ENCODE measurements at regions not wholly inside any gene's neighbourhood (a gene's known extent, or its start where the extent isn't known, plus 50 kb on each side); places are given as distances from the start of the nearest gene placed in this dataset.
"Not testable (repeated sequence)": the region's sequence is repeated elsewhere in the genome, so short reads cannot be mapped to it uniquely, and the experiment has no call there.

DNA sequence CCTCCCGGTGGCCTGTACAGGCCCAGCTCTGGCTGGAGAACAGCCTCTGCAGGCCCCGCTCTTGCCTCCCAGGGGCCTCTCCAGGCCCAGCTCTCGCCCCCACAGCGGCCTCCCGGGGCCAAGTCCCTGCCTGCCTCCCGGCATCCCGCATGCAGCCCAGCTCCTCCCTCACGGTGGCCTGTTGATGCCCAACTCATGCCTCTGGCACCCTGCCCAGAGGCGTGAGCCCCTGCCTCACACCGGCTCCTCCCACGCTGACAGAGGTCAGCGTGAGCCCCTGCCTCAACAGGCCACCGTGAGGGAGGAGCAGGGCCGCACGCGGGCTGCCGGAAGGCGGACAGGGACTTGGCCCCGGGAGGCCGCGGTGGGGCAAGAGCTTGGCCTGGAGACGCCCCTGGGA, 157.0 kb upstream of the CDK13 start:
- not testable (repeated sequence) for H3K9ac ChIP-seq (ENCODE audit: low read length in 5 of 5); H3K4me1 ChIP-seq (ENCODE audit: control insufficient read depth in 5 of 5, insufficient read depth in 5 of 5, low read length in 5 of 5); H3K9me3 ChIP-seq (ENCODE audit: control insufficient read depth in 5 of 5, low read length in 5 of 5); H3K27me3 ChIP-seq (ENCODE audit: control insufficient read depth in 5 of 5, insufficient read depth in 4 of 5, low read length in 5 of 5); H3K27ac ChIP-seq (ENCODE audit: low read depth, low read length); H3K4me3 ChIP-seq (ENCODE audit: low read depth in 1 of 5, low read length in 5 of 5)
- H3K36me3 ChIP-seq (ENCODE audit: control insufficient read depth in 5 of 5, insufficient read depth in 5 of 5, low read length in 5 of 5), result peaks cover 0 to 12% (median 4%) of the 10 kb centered on the region in 5 donors

DNA sequence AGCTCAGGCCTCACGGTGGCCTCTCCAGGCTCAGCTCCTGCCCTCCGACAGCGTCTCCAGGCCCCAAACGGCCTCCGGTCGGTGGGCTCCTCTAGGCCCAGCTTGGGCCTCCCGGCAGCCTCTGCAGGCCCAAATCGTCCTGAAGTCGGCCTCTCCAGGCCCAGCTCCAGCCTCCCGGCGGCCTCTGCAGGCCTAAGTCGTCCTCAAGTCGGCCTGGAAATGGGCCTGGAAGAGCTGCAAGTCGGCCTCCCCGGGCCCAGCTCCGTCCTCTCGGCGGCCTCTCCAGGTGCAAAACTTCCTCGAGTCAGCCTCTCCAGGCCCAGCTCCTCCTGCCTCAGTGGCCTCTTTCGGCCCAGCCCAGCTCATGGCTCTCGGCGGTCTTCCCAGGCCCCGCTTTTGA, 156.2 kb upstream of the CDK13 start:
- not testable (repeated sequence) for H3K9me3 ChIP-seq (ENCODE audit: control insufficient read depth in 5 of 5, low read length in 5 of 5); H3K27ac ChIP-seq (ENCODE audit: low read depth, low read length); H3K4me1 ChIP-seq (ENCODE audit: control insufficient read depth in 5 of 5, insufficient read depth in 5 of 5, low read length in 5 of 5); H3K27me3 ChIP-seq (ENCODE audit: control insufficient read depth in 5 of 5, insufficient read depth in 4 of 5, low read length in 5 of 5); H3K9ac ChIP-seq (ENCODE audit: low read length in 5 of 5); H3K4me3 ChIP-seq (ENCODE audit: low read depth in 1 of 5, low read length in 5 of 5)
- peaks cover 0 to 12% (median 4%) of the 10 kb centered on the region in 5 donors for H3K36me3 ChIP-seq (ENCODE audit: control insufficient read depth in 5 of 5, insufficient read depth in 5 of 5, low read length in 5 of 5)

DNA sequence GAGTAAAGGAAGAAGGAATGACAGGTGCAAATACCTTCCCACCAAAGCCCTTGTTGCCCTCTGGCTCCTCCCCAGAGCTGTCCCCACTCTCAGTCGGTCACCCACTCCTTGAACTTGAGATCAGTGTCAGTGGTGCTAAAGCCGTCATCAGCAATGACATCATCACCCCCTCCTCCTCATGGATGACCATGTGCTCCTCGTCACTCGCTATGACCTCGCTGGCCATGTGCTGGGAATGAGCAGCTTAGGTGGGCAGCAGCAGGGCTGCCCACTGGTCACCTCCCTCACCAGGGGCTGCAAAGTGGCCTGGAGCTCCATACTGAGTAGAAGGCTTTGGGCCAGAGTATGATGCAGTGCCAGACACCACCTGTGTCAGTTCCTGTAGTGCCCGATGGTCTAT, 153.1 kb upstream of the CDK13 start:
- not testable (repeated sequence) for H3K27ac ChIP-seq (ENCODE audit: low read depth, low read length); H3K4me1 ChIP-seq (ENCODE audit: control insufficient read depth in 5 of 5, insufficient read depth in 5 of 5, low read length in 5 of 5); H3K4me3 ChIP-seq (ENCODE audit: low read depth in 1 of 5, low read length in 5 of 5); H3K9ac ChIP-seq (ENCODE audit: low read length in 5 of 5); H3K9me3 ChIP-seq (ENCODE audit: control insufficient read depth in 5 of 5, low read length in 5 of 5); H3K27me3 ChIP-seq (ENCODE audit: control insufficient read depth in 5 of 5, insufficient read depth in 4 of 5, low read length in 5 of 5); H3K36me3 ChIP-seq (ENCODE audit: control insufficient read depth in 5 of 5, insufficient read depth in 5 of 5, low read length in 5 of 5)

- H3K36me3 ChIP-seq (ENCODE audit: control insufficient read depth in 5 of 5, insufficient read depth in 5 of 5, low read length in 5 of 5); H3K4me1 ChIP-seq (ENCODE audit: control insufficient read depth in 5 of 5, insufficient read depth in 5 of 5, low read length in 5 of 5); H3K27ac ChIP-seq (ENCODE audit: low read depth, low read length); H3K9me3 ChIP-seq (ENCODE audit: control insufficient read depth in 5 of 5, low read length in 5 of 5); H3K9ac ChIP-seq (ENCODE audit: low read length in 5 of 5); H3K4me3 ChIP-seq (ENCODE audit: low read depth in 1 of 5, low read length in 5 of 5); H3K27me3 ChIP-seq (ENCODE audit: control insufficient read depth in 5 of 5, insufficient read depth in 4 of 5, low read length in 5 of 5): not testable (repeated sequence)
Observed at GRCh38 chr7:39798077-39798476, 152.0 kb upstream of the CDK13 start.

GRCh38 chr7:39808796-39809481, 141.1 kb upstream of the CDK13 start:
- Histone ChIP-seq H3K27me3 (ENCODE audit: control insufficient read depth in 5 of 5, insufficient read depth in 4 of 5, low read length in 5 of 5) (no peaks in the 10 kb centered on the region), H3K4me1 (ENCODE audit: control insufficient read depth in 5 of 5, insufficient read depth in 5 of 5, low read length in 5 of 5) (peaks cover 0 to 10% (median 3%) of the 10 kb centered on the region in 5 donors), H3K9ac (ENCODE audit: low read length in 5 of 5) (no peak overlapping the region), H3K27ac (ENCODE audit: low read depth, low read length) (no peak overlapping the region), H3K4me3 (ENCODE audit: low read depth in 1 of 5, low read length in 5 of 5) (no peak overlapping the region), H3K36me3 (ENCODE audit: control insufficient read depth in 5 of 5, insufficient read depth in 5 of 5, low read length in 5 of 5) (no peaks in the 10 kb centered on the region), H3K9me3 (ENCODE audit: control insufficient read depth in 5 of 5, low read length in 5 of 5) (no peaks in the 10 kb centered on the region)

GRCh38 chr7:39810204-39810642, 139.8 kb upstream of the CDK13 start:
- Histone ChIP-seq H3K36me3 (ENCODE audit: control insufficient read depth in 5 of 5, insufficient read depth in 5 of 5, low read length in 5 of 5) (no peaks in the 10 kb centered on the region), H3K9me3 (ENCODE audit: control insufficient read depth in 5 of 5, low read length in 5 of 5) (no peaks in the 10 kb centered on the region), H3K9ac (ENCODE audit: low read length in 5 of 5) (no peak overlapping the region), H3K4me1 (ENCODE audit: control insufficient read depth in 5 of 5, insufficient read depth in 5 of 5, low read length in 5 of 5) (peaks cover 0 to 10% (median 3%) of the 10 kb centered on the region in 5 donors), H3K27me3 (ENCODE audit: control insufficient read depth in 5 of 5, insufficient read depth in 4 of 5, low read length in 5 of 5) (peaks cover 0 to 3% (median 0%) of the 10 kb centered on the region in 5 donors), H3K4me3 (ENCODE audit: low read depth in 1 of 5, low read length in 5 of 5) (no peak overlapping the region), H3K27ac (ENCODE audit: low read depth, low read length) (no peak overlapping the region)

DNA sequence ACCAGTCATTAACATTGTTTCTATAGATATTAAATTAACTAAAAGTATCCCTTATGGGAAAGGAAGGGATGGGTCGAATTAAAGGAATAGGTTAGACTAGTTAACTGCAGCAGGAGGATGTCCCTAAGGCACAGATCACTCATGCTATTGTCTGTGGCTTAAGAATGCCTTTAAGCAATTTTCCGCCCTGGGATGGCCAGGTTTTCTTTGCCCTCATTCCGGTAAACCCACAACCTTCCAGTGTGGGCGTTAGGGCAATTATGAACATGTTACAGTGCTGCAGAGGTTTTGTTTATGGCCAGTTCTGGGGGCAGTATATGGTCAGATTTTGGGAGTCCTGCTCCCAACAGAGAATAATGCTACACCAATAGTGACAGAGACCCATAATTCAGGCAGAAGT, 139.3 kb upstream of the CDK13 start:
- no peak overlapping the region for H3K9ac ChIP-seq (ENCODE audit: low read length in 5 of 5)
- H3K4me3 ChIP-seq (ENCODE audit: low read depth in 1 of 5, low read length in 5 of 5), result no peak overlapping the region
- H3K4me1 ChIP-seq (ENCODE audit: control insufficient read depth in 5 of 5, insufficient read depth in 5 of 5, low read length in 5 of 5), result peaks cover 0 to 11% (median 3%) of the 10 kb centered on the region in 5 donors
- H3K27ac ChIP-seq (ENCODE audit: low read depth, low read length), result no peak overlapping the region
- H3K27me3 ChIP-seq (ENCODE audit: control insufficient read depth in 5 of 5, insufficient read depth in 4 of 5, low read length in 5 of 5), result peaks cover 0 to 3% (median 0%) of the 10 kb centered on the region in 5 donors
- no peaks in the 10 kb centered on the region for H3K9me3 ChIP-seq (ENCODE audit: control insufficient read depth in 5 of 5, low read length in 5 of 5)
- H3K36me3 ChIP-seq (ENCODE audit: control insufficient read depth in 5 of 5, insufficient read depth in 5 of 5, low read length in 5 of 5), result no peaks in the 10 kb centered on the region

DNA sequence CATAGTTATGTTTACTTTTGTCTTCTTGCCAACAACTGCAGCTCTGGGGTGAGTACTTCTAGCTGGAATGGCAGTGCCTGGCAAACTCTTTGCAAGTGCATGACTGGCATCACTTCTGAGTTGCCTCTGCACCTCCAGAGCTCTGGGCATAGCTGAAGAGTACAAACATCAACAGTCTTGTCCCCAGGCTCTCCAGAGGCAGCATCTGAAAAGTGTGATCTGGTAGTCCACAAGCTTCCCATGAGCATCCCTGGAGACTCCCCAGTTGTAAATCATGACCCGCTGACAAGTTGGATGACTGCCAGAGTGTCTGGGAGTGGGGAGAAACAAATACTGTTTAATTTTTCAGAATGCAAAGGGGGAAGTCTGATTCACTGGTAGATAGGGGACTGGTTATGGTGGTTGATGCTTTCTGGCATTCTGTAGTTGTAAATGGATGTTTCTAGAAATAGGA, 138.9 kb upstream of the CDK13 start:
- no peak overlapping the region for H3K27ac ChIP-seq (ENCODE audit: low read depth, low read length)
- H3K27me3 ChIP-seq (ENCODE audit: control insufficient read depth in 5 of 5, insufficient read depth in 4 of 5, low read length in 5 of 5), result peaks cover 0 to 3% (median 0%) of the 10 kb centered on the region in 5 donors
- H3K4me3 ChIP-seq (ENCODE audit: low read depth in 1 of 5, low read length in 5 of 5), result no peak overlapping the region
- no peaks in the 10 kb centered on the region for H3K36me3 ChIP-seq (ENCODE audit: control insufficient read depth in 5 of 5, insufficient read depth in 5 of 5, low read length in 5 of 5)
- H3K9ac ChIP-seq (ENCODE audit: low read length in 5 of 5), result no peak overlapping the region
- no peaks in the 10 kb centered on the region for H3K9me3 ChIP-seq (ENCODE audit: control insufficient read depth in 5 of 5, low read length in 5 of 5)
- H3K4me1 ChIP-seq (ENCODE audit: control insufficient read depth in 5 of 5, insufficient read depth in 5 of 5, low read length in 5 of 5), result peaks cover 0 to 15% (median 3%) of the 10 kb centered on the region in 5 donors

DNA sequence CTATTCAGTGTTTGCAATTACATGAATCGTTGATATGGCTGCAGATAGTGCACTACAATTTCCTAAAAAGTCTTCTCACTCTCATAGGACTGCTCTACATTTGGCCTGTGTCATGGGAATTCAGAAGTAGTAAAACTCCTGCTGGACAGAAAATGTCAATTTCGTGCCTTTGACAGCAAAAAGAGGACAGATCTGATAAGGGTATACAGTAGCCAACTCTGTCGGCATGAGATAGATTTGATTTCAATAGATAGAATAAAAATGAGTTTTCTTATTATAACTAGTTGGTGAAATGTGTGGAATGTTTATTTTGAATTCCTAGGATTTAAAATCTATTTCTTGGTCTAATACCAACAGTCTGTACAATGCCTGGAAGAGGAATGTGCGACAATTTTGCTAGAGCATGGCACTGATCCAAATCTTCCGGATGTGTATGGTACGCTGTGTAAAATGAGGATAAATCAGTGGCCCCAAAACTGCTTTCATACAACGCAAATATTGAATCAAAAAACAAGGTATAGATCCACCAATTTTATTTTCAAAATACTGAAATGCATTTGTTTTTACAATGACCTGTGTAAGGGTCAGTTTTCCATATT, 133.5 kb upstream of the CDK13 start:
- Histone ChIP-seq H3K4me3 (ENCODE audit: low read depth in 1 of 5, low read length in 5 of 5) (no peak overlapping the region), H3K27ac (ENCODE audit: low read depth, low read length) (no peak overlapping the region), H3K36me3 (ENCODE audit: control insufficient read depth in 5 of 5, insufficient read depth in 5 of 5, low read length in 5 of 5) (no peaks in the 10 kb centered on the region), H3K27me3 (ENCODE audit: control insufficient read depth in 5 of 5, insufficient read depth in 4 of 5, low read length in 5 of 5) (peaks cover 0 to 3% (median 0%) of the 10 kb centered on the region in 5 donors), H3K9ac (ENCODE audit: low read length in 5 of 5) (no peak overlapping the region), H3K9me3 (ENCODE audit: control insufficient read depth in 5 of 5, low read length in 5 of 5) (no peaks in the 10 kb centered on the region), H3K4me1 (ENCODE audit: control insufficient read depth in 5 of 5, insufficient read depth in 5 of 5, low read length in 5 of 5) (peaks cover 0 to 14% (median 0%) of the 10 kb centered on the region in 5 donors)

- Histone ChIP-seq H3K36me3 (ENCODE audit: control insufficient read depth in 5 of 5, insufficient read depth in 5 of 5, low read length in 5 of 5) (no peaks in the 10 kb centered on the region), H3K4me1 (ENCODE audit: control insufficient read depth in 5 of 5, insufficient read depth in 5 of 5, low read length in 5 of 5) (peaks cover 0 to 13% (median 0%) of the 10 kb centered on the region in 5 donors), H3K9ac (ENCODE audit: low read length in 5 of 5) (no peak overlapping the region), H3K4me3 (ENCODE audit: low read depth in 1 of 5, low read length in 5 of 5) (no peak overlapping the region), H3K27me3 (ENCODE audit: control insufficient read depth in 5 of 5, insufficient read depth in 4 of 5, low read length in 5 of 5) (peaks cover 0 to 3% (median 0%) of the 10 kb centered on the region in 5 donors), H3K9me3 (ENCODE audit: control insufficient read depth in 5 of 5, low read length in 5 of 5) (no peaks in the 10 kb centered on the region), H3K27ac (ENCODE audit: low read depth, low read length) (no peak overlapping the region)
Observed at GRCh38 chr7:39819514-39819913, 130.5 kb upstream of the CDK13 start.
